NCI-H460 (cell line): ENCODE measurements at regions not wholly inside any gene's neighbourhood (a gene's known extent, or its start where the extent isn't known, plus 50 kb on each side); places are given as distances from the start of the nearest gene placed in this dataset.
"Not testable (repeated sequence)": the region's sequence is repeated elsewhere in the genome, so short reads cannot be mapped to it uniquely, and the experiment has no call there.

ENCODE experiments used
- DNase-seq: peaks from one replicate; pipeline ENCODE4 v3.0.0-alpha.2; 2016; ENCODE audit warnings: low read depth; ENCODE audit errors: extremely low read depth

DNA sequence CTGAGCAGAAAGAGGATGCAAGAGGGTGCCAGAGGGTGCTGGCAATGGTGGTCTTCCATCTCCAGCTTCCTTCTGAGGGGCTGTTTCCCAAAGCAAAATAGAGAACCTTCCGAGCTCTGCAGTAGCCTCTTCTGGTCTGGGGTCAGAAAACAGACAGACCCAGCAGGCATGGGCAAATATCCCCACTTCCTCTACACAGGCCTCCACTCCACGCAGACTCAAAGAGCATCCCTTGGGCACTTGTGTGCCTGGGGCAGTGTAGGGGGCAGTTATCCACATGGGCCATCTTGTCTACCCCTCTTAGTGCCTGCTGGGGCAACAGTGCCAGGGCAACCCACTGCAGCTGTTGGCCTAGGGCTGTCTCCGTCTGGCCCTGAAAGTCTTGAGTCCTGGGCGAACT lies 231.9 kb downstream of the TTC8 start:
- no peak for DNase-seq

- no peak for DNase-seq
Observed at GRCh38 chr14:89058697-89059096, 234.2 kb downstream of the TTC8 start.

DNA sequence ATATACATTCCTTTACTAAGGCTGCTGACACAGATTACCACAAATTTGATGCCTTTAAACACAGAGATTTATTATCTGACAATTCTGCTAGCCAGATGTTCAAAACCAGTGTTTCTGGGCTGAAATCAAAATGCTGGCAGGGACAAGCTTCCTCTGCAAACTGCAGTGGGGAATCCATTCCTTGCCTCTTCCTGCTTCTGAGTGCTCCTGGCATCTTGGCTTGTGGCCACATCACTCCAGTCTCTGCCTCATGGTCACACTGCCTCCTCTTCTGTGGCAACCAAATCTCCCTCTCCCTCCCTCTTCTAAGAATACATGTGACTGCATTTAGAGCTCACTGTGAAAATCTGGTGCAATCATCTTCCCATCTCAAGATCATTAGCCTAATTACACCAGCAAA lies 235.7 kb downstream of the TTC8 start:
- no peak for DNase-seq

DNA sequence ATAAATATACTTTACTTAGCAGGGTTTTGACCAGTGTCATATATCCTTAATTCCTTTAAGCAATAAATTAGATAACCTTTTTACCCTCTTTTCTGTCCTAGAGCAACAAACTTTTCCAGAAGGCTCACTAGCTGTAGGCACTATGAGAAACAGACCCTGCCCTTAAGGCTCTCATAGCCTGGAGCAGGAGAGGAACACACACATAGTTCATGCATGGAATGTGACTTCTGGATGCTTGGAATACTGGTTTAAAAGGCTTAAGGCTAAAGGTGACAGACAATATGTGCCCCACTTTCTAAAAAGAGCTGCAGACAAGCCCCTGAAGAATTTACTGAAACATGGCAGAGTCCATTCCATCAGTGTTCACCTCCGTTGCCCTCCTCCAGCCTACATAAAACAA lies 237.2 kb downstream of the TTC8 start:
- no peak for DNase-seq

GRCh38 chr14:89065879-89066278 lies 241.4 kb downstream of the TTC8 start:
- DNase-seq: no peak

DNA sequence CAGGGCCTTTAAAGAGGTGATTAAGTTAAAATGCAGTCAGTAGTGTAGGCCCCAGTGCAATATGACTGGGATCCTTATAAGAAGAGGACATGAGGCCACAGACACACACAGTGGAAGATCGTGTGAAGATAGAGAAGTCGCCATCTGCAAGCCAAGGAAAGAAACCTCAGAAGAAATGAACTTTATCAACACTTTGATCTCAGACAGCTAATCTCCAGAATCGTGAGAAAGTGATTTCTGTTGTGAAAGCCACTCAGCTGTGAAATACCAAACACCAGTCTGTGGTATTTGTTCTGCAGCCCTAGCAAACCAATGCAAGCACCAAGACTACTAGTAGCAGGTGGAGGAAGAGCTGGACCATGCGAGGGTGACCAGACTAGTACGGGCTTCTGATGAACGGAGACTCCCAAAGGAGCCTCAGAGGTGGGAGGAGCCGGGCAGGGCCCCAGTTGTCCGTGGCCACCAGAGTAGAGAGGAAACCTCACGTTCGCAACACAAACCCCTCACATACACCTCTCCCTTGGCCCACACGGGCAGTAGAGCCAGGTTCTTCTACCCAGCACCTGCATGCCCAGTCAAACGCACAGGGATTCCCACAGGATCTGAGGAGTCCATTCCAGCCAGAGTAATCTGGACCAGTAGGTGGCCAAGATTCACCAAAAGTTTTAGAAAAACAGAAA lies 243.0 kb downstream of the TTC8 start:
- no peak for DNase-seq

DNA sequence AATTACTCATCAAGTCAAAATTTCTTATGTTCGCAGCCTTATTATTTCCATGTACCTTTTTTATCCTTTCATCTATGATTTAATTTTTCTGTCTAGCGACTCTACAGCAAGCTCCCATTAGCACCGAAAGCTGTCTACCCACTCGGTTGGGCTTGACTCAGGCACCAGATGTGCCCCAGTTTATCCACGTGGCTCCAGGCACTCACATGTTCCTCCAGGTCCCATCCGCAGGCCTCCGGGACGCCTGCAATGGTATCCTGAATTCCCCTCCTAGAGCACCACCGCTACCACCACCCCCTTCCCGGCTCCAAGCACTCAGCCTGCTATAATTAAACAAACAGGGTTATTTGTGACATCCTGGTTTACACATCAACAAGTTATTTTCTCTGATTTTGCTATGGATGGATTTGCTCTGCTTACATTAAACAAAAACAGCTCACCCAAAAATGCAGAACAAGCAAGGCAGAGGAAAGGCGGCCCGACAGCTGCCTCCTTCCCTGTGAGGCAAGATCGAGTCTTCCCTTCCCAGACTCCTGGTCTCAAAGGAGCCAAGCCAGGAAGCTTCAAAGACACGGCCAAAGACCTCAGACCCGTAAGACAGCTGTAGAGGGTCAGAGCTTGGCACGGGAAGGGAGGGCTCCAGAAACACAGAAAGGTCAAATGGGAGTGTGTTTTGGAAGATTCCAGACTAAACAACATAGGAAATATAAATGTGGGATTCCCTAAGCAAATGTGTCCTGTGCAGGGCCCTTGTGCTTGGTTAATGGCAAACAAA lies 253.8 kb downstream of the TTC8 start:
- no peak for DNase-seq

- no peak for DNase-seq
Observed at GRCh38 chr14:89085231-89085731, 260.8 kb downstream of the TTC8 start.

- DNase-seq: no peak
Observed at GRCh38 chr14:89085737-89086382, 261.4 kb downstream of the TTC8 start.

- DNase-seq: no peak
Observed at GRCh38 chr14:89088530-89088929, 264.1 kb downstream of the TTC8 start.

DNA sequence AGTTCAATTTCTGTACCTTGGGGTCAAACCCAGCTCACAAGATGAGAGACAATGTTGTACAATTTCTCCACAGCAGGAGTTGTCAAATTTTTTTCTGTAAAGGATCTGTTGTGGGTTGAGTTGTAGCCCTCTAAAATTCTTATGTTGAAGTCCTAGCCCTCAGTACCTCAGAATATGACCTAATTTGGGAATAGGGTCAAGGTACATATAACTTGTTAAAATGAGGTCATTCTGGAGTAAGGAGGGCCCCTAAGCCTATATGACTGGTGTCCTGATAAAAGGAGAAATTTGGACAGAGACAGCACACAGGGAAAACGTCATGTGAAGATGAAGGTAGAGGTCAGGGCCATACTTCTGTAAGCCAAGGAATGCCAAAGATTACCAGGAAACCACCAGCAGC lies 264.9 kb downstream of the TTC8 start:
- DNase-seq: no peak

DNA sequence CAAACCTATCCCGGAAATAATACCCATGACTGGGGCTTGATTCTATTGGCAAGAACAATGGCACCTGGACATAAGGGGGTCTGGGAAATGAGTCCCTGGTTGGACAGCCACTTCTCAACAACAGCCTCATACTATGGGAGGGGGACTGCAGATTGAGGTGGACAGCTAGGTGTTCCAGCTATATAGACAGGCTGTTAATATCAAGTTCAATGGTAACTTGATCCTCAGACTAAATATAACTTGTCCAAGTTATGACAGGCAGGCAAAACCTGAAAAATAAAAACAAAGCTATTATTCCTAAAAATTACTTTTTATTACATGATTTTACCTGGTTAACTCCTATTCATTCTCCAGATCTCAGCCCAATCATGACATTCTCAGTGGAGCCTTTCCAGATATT lies 267.3 kb downstream of the TTC8 start:
- no peak for DNase-seq

GRCh38 chr14:89093083-89093730 lies 268.8 kb downstream of the TTC8 start:
- DNase-seq: no peak

DNA sequence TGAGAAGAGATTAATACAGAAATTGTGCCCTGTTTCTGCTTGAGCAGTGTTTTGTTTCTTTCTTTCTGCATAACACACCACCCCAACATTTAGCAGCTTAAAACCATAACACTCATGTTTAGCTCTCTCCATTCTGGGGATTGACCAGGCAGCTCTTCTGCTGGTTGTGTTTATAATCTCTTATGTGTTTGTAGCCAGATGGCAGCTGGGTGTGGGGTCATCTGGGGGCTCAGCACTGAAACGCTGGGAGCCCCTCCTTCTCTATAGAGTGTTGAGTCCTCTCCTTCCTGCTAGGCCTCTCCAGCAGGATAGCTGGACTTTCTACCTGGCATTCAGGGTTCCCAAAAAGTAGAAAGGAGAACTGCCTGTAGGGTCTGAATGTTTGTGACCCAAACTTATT lies 270.6 kb downstream of the TTC8 start:
- no peak for DNase-seq

DNA sequence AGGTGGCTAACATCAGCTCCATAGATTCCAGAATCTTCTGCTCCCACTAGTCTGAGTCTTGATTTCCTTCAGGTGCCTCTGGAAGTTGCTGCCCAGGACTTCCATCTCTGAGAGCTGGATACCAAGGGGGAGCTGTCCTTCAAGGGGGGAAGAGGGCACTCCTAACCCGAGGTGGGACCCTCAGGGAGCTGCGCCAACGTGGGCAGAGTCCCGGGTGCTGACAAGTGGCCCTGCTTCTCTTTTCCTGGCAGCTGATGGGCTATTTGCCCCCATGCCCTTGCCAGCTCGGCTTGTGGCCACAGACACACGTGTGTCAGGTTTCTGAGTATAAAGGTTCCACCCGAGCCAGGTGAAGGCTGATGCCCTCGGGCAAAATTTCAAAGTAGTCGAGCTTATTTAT lies 272.5 kb downstream of the TTC8 start:
- DNase-seq: no peak

DNA sequence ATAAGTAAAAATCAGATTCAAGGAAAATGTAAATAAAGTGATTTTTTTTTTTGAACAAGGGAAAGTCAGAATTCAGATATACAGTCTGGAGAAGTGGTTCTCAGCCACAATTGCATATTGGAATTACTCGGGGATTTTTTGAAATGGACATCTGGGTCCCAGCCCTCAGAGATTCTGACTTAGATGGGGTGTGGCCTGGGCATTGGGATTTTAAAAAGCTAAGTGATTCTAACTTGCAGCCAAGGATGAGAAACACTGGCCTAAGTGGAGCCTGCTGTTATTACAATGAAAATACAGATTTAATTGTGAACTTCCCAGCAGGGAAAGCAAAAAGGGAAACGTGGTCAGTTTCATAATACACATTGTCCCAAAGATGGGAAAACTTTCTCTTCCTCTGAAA lies 273.8 kb downstream of the TTC8 start:
- DNase-seq: no peak

DNA sequence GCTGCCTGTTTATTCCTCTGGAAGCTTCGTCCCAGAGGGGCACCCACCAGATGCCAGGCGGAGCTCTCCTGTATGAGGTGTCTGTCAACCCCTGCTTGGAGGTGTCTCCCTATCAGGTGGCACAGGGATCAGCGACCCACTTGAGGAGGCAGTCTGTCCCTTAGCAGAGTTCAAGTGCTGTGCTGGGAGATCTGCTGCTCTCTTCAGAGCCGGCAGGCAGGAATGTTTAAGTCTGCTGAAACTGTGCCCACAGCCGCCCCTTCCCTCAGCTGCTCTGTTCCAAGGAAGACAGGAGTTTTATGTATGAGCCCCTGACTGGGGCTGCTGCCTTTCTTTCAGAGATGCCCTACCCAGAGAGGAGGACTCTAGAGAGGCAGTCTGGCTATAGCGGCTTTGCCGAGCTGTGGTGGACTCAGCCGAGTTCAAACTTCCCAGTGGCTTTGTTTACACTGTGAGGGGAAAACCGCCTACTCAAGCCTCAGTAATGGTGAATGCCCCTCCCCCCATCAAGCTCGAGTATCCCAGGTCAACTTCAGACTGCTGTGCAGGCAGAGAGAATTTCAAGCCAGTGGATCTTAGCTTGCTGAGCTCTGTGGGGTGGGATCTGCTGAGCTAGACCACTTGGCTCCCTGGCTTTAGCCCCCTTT lies 279.8 kb downstream of the TTC8 start:
- not testable (repeated sequence) for DNase-seq

GRCh38 chr14:89104861-89105260 lies 280.4 kb downstream of the TTC8 start:
- not testable (repeated sequence) for DNase-seq
